WTC11 (cell line): ENCODE measurements at regions not wholly inside any gene's neighbourhood (a gene's known extent, or its start where the extent isn't known, plus 50 kb on each side); places are given as distances from the start of the nearest gene placed in this dataset.

Experiments
- ESRRA ChIP-seq: sonication (generic); formaldehyde crosslinking; IDR thresholded peaks from 2 replicates; pipeline ENCODE4 v1.8.1; 2022; ENCODE audit warnings: mild to moderate bottlenecking, missing genetic modification reagents, borderline replicate concordance
- ETV6 ChIP-seq: sonication (generic); formaldehyde crosslinking; IDR thresholded peaks from 2 replicates; pipeline ENCODE4 v1.8.1; 2022; ENCODE audit warnings: mild to moderate bottlenecking, missing genetic modification reagents
- HMGXB4 ChIP-seq: sonication (generic); formaldehyde crosslinking; IDR thresholded peaks from 2 replicates; pipeline ENCODE4 v1.8.1; 2023; ENCODE audit warnings: mild to moderate bottlenecking, moderate library complexity, missing genetic modification reagents
- JUN ChIP-seq: sonication (generic); formaldehyde crosslinking; IDR thresholded peaks from 2 replicates; pipeline ENCODE4 v1.8.0; 2023; ENCODE audit warnings: mild to moderate bottlenecking, missing genetic modification reagents
- NR1H2 ChIP-seq: sonication (generic); formaldehyde crosslinking; IDR thresholded peaks from 2 replicates; pipeline ENCODE4 v1.9.0; 2021; ENCODE audit warnings: mild to moderate bottlenecking, moderate library complexity, missing genetic modification reagents
- NR2C2 ChIP-seq: sonication (generic); formaldehyde crosslinking; IDR thresholded peaks from 2 replicates; pipeline ENCODE4 v1.8.0; 2022; ENCODE audit warnings: mild to moderate bottlenecking, missing genetic modification reagents
- NR3C1 ChIP-seq: sonication (generic); formaldehyde crosslinking; conservative IDR thresholded peaks from 2 replicates; pipeline ENCODE4 v1.8.1; 2023; ENCODE audit warnings: low read depth, mild to moderate bottlenecking, missing genetic modification reagents
- SP1 ChIP-seq: sonication (generic); formaldehyde crosslinking; conservative IDR thresholded peaks from 2 replicates; pipeline ENCODE4 v1.8.1; 2022; ENCODE audit warnings: missing genetic modification reagents
- TEAD1 ChIP-seq: sonication (generic); formaldehyde crosslinking; IDR thresholded peaks from 2 replicates; pipeline ENCODE4 v1.8.0; 2022; ENCODE audit warnings: mild to moderate bottlenecking, missing genetic modification reagents
- USF2 ChIP-seq: sonication (generic); formaldehyde crosslinking; IDR thresholded peaks from 2 replicates; pipeline ENCODE4 v1.8.1; 2023; ENCODE audit warnings: mild to moderate bottlenecking, missing genetic modification reagents, moderate library complexity
- TF ChIP-seq, protein P1 (sequence below): fragments of 200-600 bp; IDR thresholded peaks from 2 replicates; pipeline ENCODE4 v1.8.0; 2022; ENCODE audit warnings: antibody characterized with exemption

DNA sequence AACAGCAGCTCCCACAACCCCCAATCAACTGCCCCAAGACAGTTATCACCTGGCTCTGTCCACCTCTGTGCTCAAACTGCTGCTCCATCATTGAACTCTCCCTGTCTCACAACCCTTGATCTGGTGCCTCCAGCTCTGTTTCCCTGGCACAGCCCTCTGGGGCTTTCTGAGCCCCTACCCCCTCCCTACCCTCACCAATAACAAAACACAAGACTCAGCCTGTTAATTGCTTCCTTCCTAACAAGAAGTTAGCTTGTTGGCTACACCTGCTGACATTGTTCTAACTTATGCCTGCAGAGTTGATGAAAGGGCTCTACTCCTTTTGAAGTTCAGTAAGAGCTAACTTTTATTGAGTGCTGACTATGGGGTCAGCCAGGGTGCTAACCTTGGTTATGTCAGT is 99.4 kb upstream of the FNDC3A start:
- TF ChIP-seq, protein P1, sequence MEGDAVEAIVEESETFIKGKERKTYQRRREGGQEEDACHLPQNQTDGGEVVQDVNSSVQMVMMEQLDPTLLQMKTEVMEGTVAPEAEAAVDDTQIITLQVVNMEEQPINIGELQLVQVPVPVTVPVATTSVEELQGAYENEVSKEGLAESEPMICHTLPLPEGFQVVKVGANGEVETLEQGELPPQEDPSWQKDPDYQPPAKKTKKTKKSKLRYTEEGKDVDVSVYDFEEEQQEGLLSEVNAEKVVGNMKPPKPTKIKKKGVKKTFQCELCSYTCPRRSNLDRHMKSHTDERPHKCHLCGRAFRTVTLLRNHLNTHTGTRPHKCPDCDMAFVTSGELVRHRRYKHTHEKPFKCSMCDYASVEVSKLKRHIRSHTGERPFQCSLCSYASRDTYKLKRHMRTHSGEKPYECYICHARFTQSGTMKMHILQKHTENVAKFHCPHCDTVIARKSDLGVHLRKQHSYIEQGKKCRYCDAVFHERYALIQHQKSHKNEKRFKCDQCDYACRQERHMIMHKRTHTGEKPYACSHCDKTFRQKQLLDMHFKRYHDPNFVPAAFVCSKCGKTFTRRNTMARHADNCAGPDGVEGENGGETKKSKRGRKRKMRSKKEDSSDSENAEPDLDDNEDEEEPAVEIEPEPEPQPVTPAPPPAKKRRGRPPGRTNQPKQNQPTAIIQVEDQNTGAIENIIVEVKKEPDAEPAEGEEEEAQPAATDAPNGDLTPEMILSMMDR = no peak
- TF ChIP-seq NR2C2 (CRISPR knock-in tag) (no peak), ETV6 (no peak), NR1H2 (CRISPR knock-in tag) (no peak), HMGXB4 (no peak), NR3C1 (CRISPR knock-in tag) (no peak), JUN (CRISPR knock-in tag) (no peak), USF2 (no peak), TEAD1 (no peak), ESRRA (CRISPR knock-in tag) (no peak), SP1 (CRISPR knock-in tag) (no peak)
